Kidney epithelial cell (primary cell): ENCODE measurements at regions not wholly inside any gene's neighbourhood (a gene's known extent, or its start where the extent isn't known, plus 50 kb on each side); places are given as distances from the start of the nearest gene placed in this dataset.

ENCODE experiments used
- DNase-seq: peaks from one replicate; pipeline ENCODE4 v3.0.0-alpha.2; 2010; ENCODE audit warnings: low read depth
- H3K27me3 ChIP-seq: 2 replicates; pipeline ENCODE4 v1.6.0; 2011; ENCODE audit warnings: low read length; ENCODE audit not compliant: control insufficient read depth, insufficient read depth
- H3K36me3 ChIP-seq: 2 replicates; pipeline ENCODE4 v1.5.1; 2011; ENCODE audit warnings: low read length; ENCODE audit not compliant: control insufficient read depth, insufficient read depth
- H3K4me3 ChIP-seq: 2 replicates; pipeline ENCODE4 v1.5.1; 2011; ENCODE audit warnings: low read depth, mild to moderate bottlenecking, control low read depth, low read length
- TF ChIP-seq, protein P1 (sequence below): IDR thresholded peaks from 2 replicates; pipeline ENCODE4 v1.5.1; 2011; ENCODE audit warnings: mild to moderate bottlenecking, moderate library complexity, low read length, control low read depth, inconsistent platforms; ENCODE audit not compliant: insufficient read depth, poor library complexity, severe bottlenecking

- H3K36me3 ChIP-seq = no peaks in the 10 kb centered on the region
- TF ChIP-seq, protein P1, sequence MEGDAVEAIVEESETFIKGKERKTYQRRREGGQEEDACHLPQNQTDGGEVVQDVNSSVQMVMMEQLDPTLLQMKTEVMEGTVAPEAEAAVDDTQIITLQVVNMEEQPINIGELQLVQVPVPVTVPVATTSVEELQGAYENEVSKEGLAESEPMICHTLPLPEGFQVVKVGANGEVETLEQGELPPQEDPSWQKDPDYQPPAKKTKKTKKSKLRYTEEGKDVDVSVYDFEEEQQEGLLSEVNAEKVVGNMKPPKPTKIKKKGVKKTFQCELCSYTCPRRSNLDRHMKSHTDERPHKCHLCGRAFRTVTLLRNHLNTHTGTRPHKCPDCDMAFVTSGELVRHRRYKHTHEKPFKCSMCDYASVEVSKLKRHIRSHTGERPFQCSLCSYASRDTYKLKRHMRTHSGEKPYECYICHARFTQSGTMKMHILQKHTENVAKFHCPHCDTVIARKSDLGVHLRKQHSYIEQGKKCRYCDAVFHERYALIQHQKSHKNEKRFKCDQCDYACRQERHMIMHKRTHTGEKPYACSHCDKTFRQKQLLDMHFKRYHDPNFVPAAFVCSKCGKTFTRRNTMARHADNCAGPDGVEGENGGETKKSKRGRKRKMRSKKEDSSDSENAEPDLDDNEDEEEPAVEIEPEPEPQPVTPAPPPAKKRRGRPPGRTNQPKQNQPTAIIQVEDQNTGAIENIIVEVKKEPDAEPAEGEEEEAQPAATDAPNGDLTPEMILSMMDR = no peak
- H3K4me3 ChIP-seq = no peak overlapping the region
- no peak for DNase-seq
- no peaks in the 10 kb centered on the region for H3K27me3 ChIP-seq
Observed at GRCh38 chr3:147958754-147959153, 549.6 kb downstream of the ZIC1 start.

- TF ChIP-seq, protein P1 = no peak
- Histone ChIP-seq H3K36me3 (no peaks in the 10 kb centered on the region), H3K4me3 (no peak overlapping the region), H3K27me3 (no peaks in the 10 kb centered on the region)
- no peak for DNase-seq
Observed at GRCh38 chr3:147960786-147961185, 551.6 kb downstream of the ZIC1 start.

DNA sequence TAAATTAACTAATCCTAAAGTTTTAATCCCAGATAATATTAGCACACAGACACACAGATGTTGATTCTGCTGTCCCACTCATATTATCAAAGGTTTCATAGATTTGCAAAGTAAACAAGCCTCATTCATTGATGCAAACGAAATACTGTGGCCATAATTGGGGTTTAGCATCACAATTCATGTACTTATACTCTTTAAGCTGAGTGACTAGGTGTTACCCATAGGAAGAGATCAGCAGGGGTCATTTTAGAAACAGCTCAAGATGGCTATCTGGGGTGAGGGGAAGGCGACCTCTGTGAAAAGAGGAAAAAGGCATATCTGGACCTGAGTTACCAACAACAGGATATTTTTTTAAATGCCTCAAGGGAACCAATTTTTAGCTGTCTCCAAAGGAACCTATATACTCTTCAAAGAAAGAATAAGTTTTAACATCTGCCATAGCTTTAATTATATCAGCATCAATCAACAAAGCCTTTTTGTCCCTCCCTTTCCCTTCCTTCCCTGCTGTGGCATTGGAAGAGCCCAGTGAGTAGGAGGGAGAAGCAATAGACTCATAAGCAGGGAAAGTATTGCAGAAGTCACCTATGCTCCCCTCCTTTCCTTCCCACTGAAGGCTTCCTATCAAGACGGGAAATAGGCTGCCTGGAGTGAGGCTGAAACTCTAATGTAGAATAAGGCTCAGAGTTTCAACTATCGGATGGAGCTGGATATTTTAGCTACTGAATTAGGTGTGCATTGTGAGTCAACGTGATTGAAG is 553.4 kb downstream of the ZIC1 start:
- TF ChIP-seq, protein P1 = no peak
- Histone ChIP-seq H3K36me3 (no peaks in the 10 kb centered on the region), H3K27me3 (no peaks in the 10 kb centered on the region), H3K4me3 (no peak overlapping the region)
- no peak for DNase-seq

GRCh38 chr3:147963711-147964110 is 554.5 kb downstream of the ZIC1 start:
- H3K4me3 ChIP-seq = no peak overlapping the region
- TF ChIP-seq, protein P1 = no peak
- H3K36me3 ChIP-seq = no peaks in the 10 kb centered on the region
- no peak for DNase-seq
- no peaks in the 10 kb centered on the region for H3K27me3 ChIP-seq

DNA sequence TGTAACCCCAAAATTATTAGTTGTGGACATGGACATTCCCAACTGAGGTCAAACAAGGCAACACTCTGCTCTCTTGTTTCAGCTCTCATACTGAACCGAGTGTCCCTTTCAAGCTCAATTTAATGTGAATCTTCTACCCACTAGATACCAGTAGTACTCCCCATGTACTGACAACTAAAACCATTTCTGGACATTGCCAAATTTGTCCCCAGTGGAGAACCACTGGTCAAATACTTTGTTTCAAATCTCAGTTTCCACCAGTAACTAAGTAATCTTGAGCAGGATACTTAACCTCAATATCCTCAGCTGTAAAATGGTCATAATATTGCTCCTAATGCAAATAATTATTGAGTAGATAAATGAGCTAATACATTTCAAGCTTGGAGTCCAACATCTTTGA is 566.0 kb downstream of the ZIC1 start:
- H3K36me3 ChIP-seq = no peaks in the 10 kb centered on the region
- H3K4me3 ChIP-seq = no peak overlapping the region
- DNase-seq = no peak
- no peaks in the 10 kb centered on the region for H3K27me3 ChIP-seq
- TF ChIP-seq, protein P1 = no peak

GRCh38 chr3:147977001-147977400 is 567.8 kb downstream of the ZIC1 start:
- Histone ChIP-seq H3K36me3 (no peaks in the 10 kb centered on the region), H3K27me3 (no peaks in the 10 kb centered on the region), H3K4me3 (no peak overlapping the region)
- DNase-seq = no peak
- TF ChIP-seq, protein P1 = no peak
